H1 (cell line): ENCODE measurements at regions not wholly inside any gene's neighbourhood (a gene's known extent, or its start where the extent isn't known, plus 50 kb on each side); places are given as distances from the start of the nearest gene placed in this dataset.

Experiments
- CTCF ChIA-PET: fragments of 300-600 bp; sonication (Branson Sonifier 250); formaldehyde crosslinking; loops from one replicate; lab custom pipeline; 2021; ENCODE audit not compliant: partially characterized antibody; lab: Charles Lee
- POLR2A ChIA-PET: fragments of 300-600 bp; sonication (Branson Sonifier 250); formaldehyde crosslinking; loops from one replicate; lab custom pipeline; 2021; ENCODE audit warnings: inconsistent platforms; ENCODE audit not compliant: partially characterized antibody; lab: Charles Lee
- DNase-seq, 2 experiments: peaks; one replicate each; pipeline versions ENCODE4 v3.0.0 to v3.0.0-alpha.2; 2010 to 2022; ENCODE audit warnings: low spot score in 2 of 2, low read depth in 1 of 2, mixed read lengths in 1 of 2
- FAIRE-seq: peaks from 2 replicates; lab custom pipeline; 2011; peaks lifted over from hg19 to GRCh38; lab: Jason Lieb, UNC
- H2AFZ ChIP-seq: 2 replicates; pipeline ENCODE4 v1.8.1; 2012; ENCODE audit warnings: low read length, inconsistent platforms
- H2AK5ac ChIP-seq: 2 replicates; pipeline ENCODE4 v1.6.1; 2013; ENCODE audit warnings: low read depth, low read length
- H2BK120ac ChIP-seq: replicated peaks from 2 replicates; pipeline ENCODE3; 2013; ENCODE audit warnings: low read depth, low read length, inconsistent platforms
- H2BK12ac ChIP-seq: 2 replicates; pipeline ENCODE4 v1.6.1; 2013; ENCODE audit warnings: low read depth, low read length
- H2BK15ac ChIP-seq: 2 replicates; pipeline ENCODE4 v1.6.1; 2013; ENCODE audit warnings: low read length
- H2BK20ac ChIP-seq: 2 replicates; pipeline ENCODE4 v1.6.1; 2013; ENCODE audit warnings: low read length
- H2BK5ac ChIP-seq: 2 replicates; pipeline ENCODE4 v1.6.1; 2013; ENCODE audit warnings: low read depth, low read length
- H3K14ac ChIP-seq: 2 replicates; pipeline ENCODE4 v1.6.1; 2013; ENCODE audit warnings: inconsistent platforms; ENCODE audit not compliant: insufficient read length
- H3K18ac ChIP-seq: 2 replicates; pipeline ENCODE4 v1.6.1; 2013; ENCODE audit warnings: low read length; ENCODE audit errors: extremely low read depth
- H3K23ac ChIP-seq: 2 replicates; pipeline ENCODE4 v1.6.1; 2013; ENCODE audit warnings: inconsistent platforms; ENCODE audit not compliant: insufficient read length
- H3K23me2 ChIP-seq: 2 replicates; pipeline ENCODE4 v1.6.1; 2013; ENCODE audit warnings: low read depth, low read length
- H3K27ac ChIP-seq: 2 replicates; pipeline ENCODE4 v1.6.1; 2011; ENCODE audit warnings: low read depth, low read length, inconsistent platforms
- H3K27me3 ChIP-seq, 4 experiments: replicated peaks in 1 of 4; 1 replicate in 1 of 4; 2 replicates in 3 of 4; pipeline versions ENCODE4 v1.6.1 to v1.8.1; 2011 to 2013; ENCODE audit warnings: low read length in 3 of 4, mild to moderate bottlenecking in 3 of 4, inconsistent platforms in 2 of 4, mixed read lengths in 2 of 4, moderate library complexity in 1 of 4; ENCODE audit not compliant: control insufficient read depth in 3 of 4, insufficient read depth in 3 of 4; ENCODE audit errors: extremely low read depth in 1 of 4
- H3K36me3 ChIP-seq, 4 experiments: 2 replicates each; pipeline versions ENCODE4 v1.6.1 to v1.8.1; 2011 to 2013; ENCODE audit warnings: mild to moderate bottlenecking in 4 of 4, low read length in 3 of 4, moderate library complexity in 2 of 4, control low read depth in 1 of 4, inconsistent platforms in 1 of 4; ENCODE audit not compliant: insufficient read depth in 4 of 4, control insufficient read depth in 2 of 4
- H3K4ac ChIP-seq: replicated peaks from 2 replicates; pipeline ENCODE3; 2013; ENCODE audit warnings: low read length, low read depth, mixed read lengths, inconsistent platforms; ENCODE audit not compliant: insufficient read length
- H3K4me1 ChIP-seq, 4 experiments: replicated peaks in 1 of 4; 1 replicate in 1 of 4; 2 replicates in 3 of 4; pipeline versions ENCODE4 v1.6.1 to v1.8.1; 2011 to 2013; ENCODE audit warnings: low read length in 3 of 4, inconsistent platforms in 2 of 4, mixed read lengths in 1 of 4; ENCODE audit not compliant: insufficient read depth in 4 of 4, control insufficient read depth in 3 of 4
- H3K4me2 ChIP-seq, 2 experiments: 2 replicates each; pipeline versions ENCODE4 v1.6.1 to v1.8.1; 2011 to 2013; ENCODE audit warnings: low read depth in 2 of 2, low read length in 2 of 2, control low read depth in 1 of 2, inconsistent platforms in 1 of 2, mild to moderate bottlenecking in 1 of 2; ENCODE audit not compliant: insufficient read depth in 1 of 2
- H3K4me3 ChIP-seq, 4 experiments: fragments of 200-600, 300-600 bp in 1 of 4; sonication (generic), shearing (Covaris generic), sonication (Bioruptor Twin) in 1 of 4; 2 replicates each; pipeline versions ENCODE4 v1.5.1 to v1.8.1; 2011 to 2016; ENCODE audit warnings: low read length in 4 of 4, low read depth in 3 of 4, control low read depth in 2 of 4, inconsistent platforms in 2 of 4, mild to moderate bottlenecking in 2 of 4, mixed read lengths in 1 of 4, moderate library complexity in 1 of 4; ENCODE audit not compliant: insufficient read depth in 2 of 4; ENCODE audit errors: extremely low read depth in 1 of 4
- H3K56ac ChIP-seq: replicated peaks from 2 replicates; pipeline ENCODE3; 2013; ENCODE audit warnings: low read depth, mild to moderate bottlenecking, mixed read lengths, low read length, inconsistent platforms; ENCODE audit not compliant: insufficient read length
- H3K79me1 ChIP-seq: 2 replicates; pipeline ENCODE4 v1.6.1; 2013; ENCODE audit warnings: low read depth, low read length, control low read depth
- H3K79me2 ChIP-seq, 2 experiments: 2 replicates each; pipeline versions ENCODE4 v1.6.1 to v1.8.1; 2012 to 2013; ENCODE audit warnings: low read length in 2 of 2, mild to moderate bottlenecking in 2 of 2, inconsistent platforms in 1 of 2; ENCODE audit not compliant: insufficient read depth in 2 of 2, control insufficient read depth in 1 of 2
- H3K9ac ChIP-seq, 4 experiments: replicated peaks in 1 of 4; 1 replicate in 1 of 4; 2 replicates in 3 of 4; pipeline versions ENCODE4 v1.6.1 to v1.8.1; 2011 to 2013; ENCODE audit warnings: low read depth in 3 of 4, low read length in 3 of 4, control low read depth in 2 of 4, mild to moderate bottlenecking in 2 of 4, moderate library complexity in 2 of 4, inconsistent platforms in 1 of 4; ENCODE audit errors: extremely low read depth in 1 of 4
- H3K9me3 ChIP-seq, 2 experiments: 2 replicates each; pipeline versions ENCODE4 v1.6.1 to v1.8.1; 2012 to 2013; ENCODE audit warnings: mild to moderate bottlenecking in 2 of 2, moderate library complexity in 2 of 2, control low read depth in 1 of 2, inconsistent platforms in 1 of 2, low read depth in 1 of 2, low read length in 1 of 2, mixed read lengths in 1 of 2; ENCODE audit not compliant: insufficient read depth in 2 of 2
- H4K20me1 ChIP-seq, 2 experiments: replicated peaks in 1 of 2; 2 replicates each; pipeline versions ENCODE3 to v1.8.1; 2011 to 2013; ENCODE audit warnings: inconsistent platforms in 2 of 2, low read length in 2 of 2, mild to moderate bottlenecking in 1 of 2; ENCODE audit not compliant: insufficient read depth in 2 of 2, control insufficient read depth in 1 of 2
- H4K5ac ChIP-seq: 2 replicates; pipeline ENCODE4 v1.6.1; 2013; ENCODE audit warnings: low read length, low read depth, mixed read lengths, inconsistent platforms; ENCODE audit not compliant: insufficient read length
- H4K8ac ChIP-seq: 2 replicates; pipeline ENCODE4 v1.8.0; 2013; ENCODE audit warnings: mild to moderate bottlenecking, moderate library complexity, low read length, inconsistent platforms; ENCODE audit not compliant: insufficient read depth; ENCODE audit errors: extremely low read depth
- H4K91ac ChIP-seq: replicated peaks from 2 replicates; pipeline ENCODE3; 2013; ENCODE audit warnings: low read length, mixed read lengths, inconsistent platforms; ENCODE audit not compliant: insufficient read length
- ATF3 ChIP-seq: IDR thresholded peaks from 2 replicates; pipeline ENCODE4 v1.6.1; 2011; ENCODE audit warnings: low read depth, mild to moderate bottlenecking, low read length; ENCODE audit not compliant: insufficient read depth
- BCL11A ChIP-seq, 2 experiments: IDR thresholded peaks; one replicate each; pipeline ENCODE4 v1.6.1; 2011; ENCODE audit warnings: low read depth in 2 of 2, low read length in 2 of 2, mild to moderate bottlenecking in 2 of 2
- CBX5 ChIP-seq: fragments of 300-800, 300-1000 bp; sonication (generic); IDR thresholded peaks from 2 replicates; pipeline ENCODE4 v1.7.1; 2016; ENCODE audit warnings: antibody characterized with exemption, low read length, low read depth
- CTBP2 ChIP-seq: IDR thresholded peaks from 2 replicates; pipeline ENCODE4 v1.7.0; 2011; ENCODE audit warnings: borderline replicate concordance, mild to moderate bottlenecking, moderate library complexity, mixed read lengths, low read length; ENCODE audit not compliant: insufficient read depth, insufficient read length
- GABPA ChIP-seq: IDR thresholded peaks from 2 replicates; pipeline ENCODE4 v1.6.1; 2011; ENCODE audit warnings: mild to moderate bottlenecking, low read length, moderate library complexity, borderline replicate concordance; ENCODE audit not compliant: insufficient read depth
- KDM4A ChIP-seq: IDR thresholded peaks from one replicate; pipeline ENCODE4 v1.7.1; 2012; ENCODE audit warnings: low read depth, mild to moderate bottlenecking, moderate library complexity, low read length, inconsistent platforms; ENCODE audit not compliant: severe bottlenecking
- MAFK ChIP-seq: IDR thresholded peaks from 2 replicates; pipeline ENCODE4 v1.6.1; 2012; ENCODE audit warnings: low read depth, mild to moderate bottlenecking, improper control_type of control experiment, low read length
- POLR2A ChIP-seq, 2 experiments: IDR thresholded peaks; 1 replicate in 1 of 2; 2 replicates in 1 of 2; pipeline ENCODE4 v1.6.1; 2011; ENCODE audit warnings: low read depth in 2 of 2, low read length in 2 of 2, mild to moderate bottlenecking in 2 of 2; ENCODE audit errors: control extremely low read depth in 1 of 2
- RXRA ChIP-seq: IDR thresholded peaks from 2 replicates; pipeline ENCODE4 v1.6.1; 2011; ENCODE audit warnings: low read depth, mild to moderate bottlenecking, low read length, moderate library complexity; ENCODE audit not compliant: insufficient read depth
- SAP30 ChIP-seq: fragments of 300-600 bp; sonication (generic); IDR thresholded peaks from 2 replicates; pipeline ENCODE4 v1.7.1; 2012; ENCODE audit warnings: low read length, moderate library complexity, mild to moderate bottlenecking, inconsistent platforms; ENCODE audit not compliant: insufficient read depth, insufficient replicate concordance
- TAF1 ChIP-seq: IDR thresholded peaks from 2 replicates; pipeline ENCODE4 v1.6.1; 2011; ENCODE audit warnings: mild to moderate bottlenecking, low read depth, low read length
- TEAD4 ChIP-seq: IDR thresholded peaks from 2 replicates; pipeline ENCODE4 v1.6.1; 2012; ENCODE audit warnings: low read depth, low read length, inconsistent platforms, mixed read lengths
- YY1 ChIP-seq: IDR thresholded peaks from 2 replicates; pipeline ENCODE4 v1.6.1; 2011; ENCODE audit warnings: low read depth, mild to moderate bottlenecking, low read length
- WGBS, 2 experiments: shearing (Covaris generic) in 1 of 2; methylation state at CpG; one replicate each; pipeline versions ENCODE4 v1.1.6 to v1.1.7; 2013 to 2015; ENCODE audit warnings: low lambda C conversion rate in 2 of 2, mixed read lengths in 2 of 2, inconsistent platforms in 1 of 2, low coverage in 1 of 2, missing lambda C conversion rate in 1 of 2; ENCODE audit not compliant: insufficient replicate concordance in 2 of 2, insufficient coverage in 1 of 2, insufficient read length in 1 of 2; ENCODE audit errors: extremely low coverage in 1 of 2, missing lambda C conversion rate in 1 of 2; 5-methylcytosine and 5-hydroxymethylcytosine counted together

- Histone ChIP-seq H4K8ac (no peak overlapping the region), H2BK20ac (no peak overlapping the region), H3K79me1 (no peaks in the 10 kb centered on the region), H4K91ac (no peak overlapping the region), H3K23ac (no peak overlapping the region), H3K9ac (no peak overlapping the region), H3K27me3 (no peaks in the 10 kb centered on the region), H3K56ac (no peak overlapping the region), H3K18ac (no peak overlapping the region), H3K23me2 (no peaks in the 10 kb centered on the region), H2BK12ac (no peak overlapping the region), H3K4me3 (no peak overlapping the region), H3K9me3 (no peaks in the 10 kb centered on the region), H2BK5ac (no peak overlapping the region), H2BK15ac (no peak overlapping the region), H3K4me2 (no peak overlapping the region), H4K20me1 (no peaks in the 10 kb centered on the region), H3K14ac (no peak overlapping the region), H3K36me3 (no peaks in the 10 kb centered on the region), H3K27ac (no peak overlapping the region), H2AK5ac (no peak overlapping the region), H4K5ac (no peak overlapping the region), H2AFZ (no peak overlapping the region), H2BK120ac (no peak overlapping the region), H3K4ac (no peak overlapping the region), H3K4me1 (no peaks in the 10 kb centered on the region), H3K79me2 (no peaks in the 10 kb centered on the region)
- POLR2A ChIA-PET: no interaction called here
- CTCF ChIA-PET: interaction anchor here (0.7 kb wide), 2 partner anchors 9 to 559 kb away, joined by 3 read pairs; no protein-coding TSS in a partner anchor
- FAIRE-seq (no peak), DNase-seq (no peak)
- 91% methylated on average over 6 of the region's 6 CpGs; no CpG with 5 or more reads in 1 of the 2 experiments for WGBS, 2 experiments
- TF ChIP-seq MAFK (no peak), CTBP2 (no peak), POLR2A (IDR thresholded peaks at IDR 0.05; ENCODE audit: control extremely low read depth in 1 of 2, low read depth in 2 of 2, low read length in 2 of 2) (no peak), TEAD4 (no peak), TAF1 (no peak), GABPA (no peak), RXRA (no peak), BCL11A (IDR thresholded peaks at IDR 0.05; ENCODE audit: low read depth in 2 of 2, low read length in 2 of 2) (no peak), YY1 (no peak), KDM4A (no peak), CBX5 (no peak), ATF3 (no peak), SAP30 (no peak)
These were observed 240.8 kb upstream of the DDX53 start for GRCh38 chrX:22758807-22759481.
